ENCODE measurements at regions not wholly inside any gene's neighbourhood (a gene's known extent, or its start where the extent isn't known, plus 50 kb on each side); places are given as distances from the start of the nearest gene placed in this dataset.

DNA sequence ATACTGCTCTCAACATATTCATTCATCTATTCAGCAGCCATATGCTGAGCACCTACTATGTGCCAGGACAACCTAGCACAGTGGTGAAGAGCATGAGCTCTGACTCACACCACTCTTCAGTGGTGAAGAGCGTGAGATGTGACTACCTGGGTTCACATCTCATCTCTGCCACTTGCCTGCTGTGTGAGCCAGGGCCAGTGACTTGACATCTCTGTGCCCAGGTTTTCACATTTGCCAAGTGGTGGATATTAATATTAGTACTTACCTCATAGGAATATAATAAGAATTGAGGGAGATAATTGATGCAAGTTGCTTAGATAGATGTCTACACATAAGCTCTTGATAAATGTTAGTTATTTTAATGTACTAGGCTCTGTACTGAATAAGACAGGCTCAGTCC is 488.9 kb downstream of the PTPRU start:
- TF ChIP-seq, protein P1, sequence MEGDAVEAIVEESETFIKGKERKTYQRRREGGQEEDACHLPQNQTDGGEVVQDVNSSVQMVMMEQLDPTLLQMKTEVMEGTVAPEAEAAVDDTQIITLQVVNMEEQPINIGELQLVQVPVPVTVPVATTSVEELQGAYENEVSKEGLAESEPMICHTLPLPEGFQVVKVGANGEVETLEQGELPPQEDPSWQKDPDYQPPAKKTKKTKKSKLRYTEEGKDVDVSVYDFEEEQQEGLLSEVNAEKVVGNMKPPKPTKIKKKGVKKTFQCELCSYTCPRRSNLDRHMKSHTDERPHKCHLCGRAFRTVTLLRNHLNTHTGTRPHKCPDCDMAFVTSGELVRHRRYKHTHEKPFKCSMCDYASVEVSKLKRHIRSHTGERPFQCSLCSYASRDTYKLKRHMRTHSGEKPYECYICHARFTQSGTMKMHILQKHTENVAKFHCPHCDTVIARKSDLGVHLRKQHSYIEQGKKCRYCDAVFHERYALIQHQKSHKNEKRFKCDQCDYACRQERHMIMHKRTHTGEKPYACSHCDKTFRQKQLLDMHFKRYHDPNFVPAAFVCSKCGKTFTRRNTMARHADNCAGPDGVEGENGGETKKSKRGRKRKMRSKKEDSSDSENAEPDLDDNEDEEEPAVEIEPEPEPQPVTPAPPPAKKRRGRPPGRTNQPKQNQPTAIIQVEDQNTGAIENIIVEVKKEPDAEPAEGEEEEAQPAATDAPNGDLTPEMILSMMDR (IDR thresholded peaks at IDR 0.05) = no peak
- TF ChIP-seq POLR2A (IDR thresholded peaks at IDR 0.05) = no peak
- TF ChIP-seq POLR2AphosphoS5 (IDR thresholded peaks at IDR 0.05) = no peak
